Spleen (tissue), 7 donors: ENCODE measurements at regions not wholly inside any gene's neighbourhood (a gene's known extent, or its start where the extent isn't known, plus 50 kb on each side); places are given as distances from the start of the nearest gene placed in this dataset.

Source experiments
- POLR2AphosphoS5 ChIP-seq, 3 donors: sonication (generic); formaldehyde crosslinking; IDR thresholded peaks; one replicate each; pipeline ENCODE4 v1.5.1; 2017; ENCODE audit warnings: antibody characterized with exemption in 3 of 3
- TF ChIP-seq, protein P1 (sequence below), 11 experiments: fragments of 200-600 bp in 7 of 11; fragments of 450-650 bp in 4 of 11; sonication (generic) in 4 of 11; IDR thresholded peaks in 8 of 11; conservative IDR thresholded peaks in 3 of 11; 1 replicate in 7 of 11; 2 replicates in 4 of 11; pipeline versions ENCODE4 v1.4.0 to v1.8.0; 2016 to 2021; ENCODE audit warnings: antibody characterized with exemption in 11 of 11, inconsistent platforms in 4 of 11, mild to moderate bottlenecking in 1 of 11
- donor health status: DM: no; HTN: no; CAD: no; lungs with moderate emphysema.
- donor health status: DM: no; HTN: no; CAD: no.
- donor health status: DM: no; HTN: no; CAD: no.

- TF ChIP-seq, protein P1, sequence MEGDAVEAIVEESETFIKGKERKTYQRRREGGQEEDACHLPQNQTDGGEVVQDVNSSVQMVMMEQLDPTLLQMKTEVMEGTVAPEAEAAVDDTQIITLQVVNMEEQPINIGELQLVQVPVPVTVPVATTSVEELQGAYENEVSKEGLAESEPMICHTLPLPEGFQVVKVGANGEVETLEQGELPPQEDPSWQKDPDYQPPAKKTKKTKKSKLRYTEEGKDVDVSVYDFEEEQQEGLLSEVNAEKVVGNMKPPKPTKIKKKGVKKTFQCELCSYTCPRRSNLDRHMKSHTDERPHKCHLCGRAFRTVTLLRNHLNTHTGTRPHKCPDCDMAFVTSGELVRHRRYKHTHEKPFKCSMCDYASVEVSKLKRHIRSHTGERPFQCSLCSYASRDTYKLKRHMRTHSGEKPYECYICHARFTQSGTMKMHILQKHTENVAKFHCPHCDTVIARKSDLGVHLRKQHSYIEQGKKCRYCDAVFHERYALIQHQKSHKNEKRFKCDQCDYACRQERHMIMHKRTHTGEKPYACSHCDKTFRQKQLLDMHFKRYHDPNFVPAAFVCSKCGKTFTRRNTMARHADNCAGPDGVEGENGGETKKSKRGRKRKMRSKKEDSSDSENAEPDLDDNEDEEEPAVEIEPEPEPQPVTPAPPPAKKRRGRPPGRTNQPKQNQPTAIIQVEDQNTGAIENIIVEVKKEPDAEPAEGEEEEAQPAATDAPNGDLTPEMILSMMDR (IDR thresholded peaks at IDR 0.05 in 8 of 11, conservative IDR thresholded peaks at IDR 0.05 in 3 of 11), result no peak
- no peak for TF ChIP-seq POLR2AphosphoS5 (IDR thresholded peaks at IDR 0.05)
Measured at GRCh38 chr11:122042981-122043380, 73.0 kb downstream of the BLID start.
